GM12878 (cell line): ENCODE measurements at regions not wholly inside any gene's neighbourhood (a gene's known extent, or its start where the extent isn't known, plus 50 kb on each side); places are given as distances from the start of the nearest gene placed in this dataset.

Experiments
- ATAC-seq: fragments of 200-7000 bp; cut with Tn5 transposase; 3 replicates; pipeline ENCODE4 v1.9.1; 2020; ENCODE audit warnings: mild to moderate bottlenecking, moderate library complexity
- BruUV-seq: library from RNA; stranded (reverse); fragments of 400-500 nt; replicated peaks from 2 replicates; lab custom pipeline; 2021; lab: Mats Ljungman, UMichigan
- CTCF ChIA-PET: fragments of 300-600 bp; sonication (Branson Sonifier 250); formaldehyde crosslinking; extraction: SDS; loops from one replicate; lab custom pipeline; 2021; ENCODE audit warnings: inconsistent platforms; lab: Yijun Ruan, JAX
- POLR2A ChIA-PET: fragments of 350-600 bp; formaldehyde crosslinking; extraction: SDS; loops from one replicate; lab custom pipeline; 2021; ENCODE audit warnings: inconsistent platforms; lab: Charles Lee
- RAD21 ChIA-PET: fragments of 300-600 bp; sonication (Branson Sonifier 250); formaldehyde crosslinking; loops from one replicate; lab custom pipeline; 2023; ENCODE audit warnings: antibody characterized with exemption; ENCODE audit not compliant: unreplicated experiment; lab: Charles Lee
- SMC1A ChIA-PET: fragments of 300-600 bp; sonication (Branson Sonifier 250); formaldehyde crosslinking; loops from one replicate; lab custom pipeline; 2023; ENCODE audit not compliant: unreplicated experiment, uncharacterized antibody; lab: Charles Lee
- DNase-seq: peaks from one replicate; pipeline ENCODE4 v3.0.0-alpha.2; 2011; ENCODE audit warnings: low read depth, low spot score
- FAIRE-seq: peaks from 3 replicates; lab custom pipeline; 2011; peaks lifted over from hg19 to GRCh38; lab: Jason Lieb, UNC
- H2AFZ ChIP-seq: 2 replicates; pipeline ENCODE4 v1.6.0; 2011; ENCODE audit warnings: low read depth, low read length, control low read depth; ENCODE audit not compliant: control insufficient read depth
- H3K27ac ChIP-seq: 2 replicates; pipeline ENCODE4 v1.5.1; 2011; ENCODE audit warnings: control low read depth; ENCODE audit not compliant: control insufficient read depth, insufficient read depth
- H3K27me3 ChIP-seq, 2 experiments: replicated peaks in 1 of 2; 2 replicates each; pipeline versions ENCODE4 v1.6.0 to v1.6.1; 2011; ENCODE audit warnings: low read length in 1 of 2; ENCODE audit not compliant: control insufficient read depth in 2 of 2, insufficient read depth in 2 of 2
- H3K36me3 ChIP-seq, 2 experiments: 2 replicates each; pipeline ENCODE4 v1.5.1; 2011; ENCODE audit warnings: low read length in 1 of 2; ENCODE audit not compliant: control insufficient read depth in 2 of 2, insufficient read depth in 2 of 2
- H3K4me1 ChIP-seq: 2 replicates; pipeline ENCODE4 v1.6.1; 2011; ENCODE audit warnings: mild to moderate bottlenecking, low read length, moderate library complexity, mixed read lengths; ENCODE audit not compliant: control insufficient read depth, insufficient read depth
- H3K4me2 ChIP-seq: 2 replicates; pipeline ENCODE4 v1.6.0; 2011; ENCODE audit warnings: control low read depth; ENCODE audit not compliant: control insufficient read depth, insufficient read depth
- H3K4me3 ChIP-seq: fragments of 200-600 bp; sonication (generic); 2 replicates; pipeline ENCODE4 v1.5.1; 2016
- H3K79me2 ChIP-seq: 2 replicates; pipeline ENCODE4 v1.6.0; 2011; ENCODE audit warnings: low read length; ENCODE audit not compliant: control insufficient read depth, insufficient read depth
- H3K9ac ChIP-seq: 2 replicates; pipeline ENCODE4 v1.8.0; 2011; ENCODE audit warnings: low read length, control low read depth, mixed read lengths; ENCODE audit not compliant: control insufficient read depth, insufficient read depth
- H3K9me3 ChIP-seq: replicated peaks from 3 replicates; pipeline ENCODE4 v1.5.1; 2011; ENCODE audit warnings: mild to moderate bottlenecking, low read length; ENCODE audit not compliant: control insufficient read depth, insufficient read depth
- H4K20me1 ChIP-seq: 2 replicates; pipeline ENCODE4 v1.6.0; 2011; ENCODE audit not compliant: control insufficient read depth, insufficient read depth
- BCL11A ChIP-seq: IDR thresholded peaks from 2 replicates; pipeline ENCODE4 v1.6.1; 2011; ENCODE audit warnings: low read depth, low read length
- BMI1 ChIP-seq: fragments of 450-650 bp; IDR thresholded peaks from 2 replicates; pipeline ENCODE4 v1.6.1; 2016; ENCODE audit warnings: mild to moderate bottlenecking, moderate library complexity, borderline replicate concordance
- CBFB ChIP-seq: IDR thresholded peaks from 2 replicates; pipeline ENCODE4 v1.6.1; 2016; ENCODE audit warnings: antibody characterized with exemption, low read depth
- CHD2 ChIP-seq: IDR thresholded peaks from 2 replicates; pipeline ENCODE4 v1.6.1; 2011; ENCODE audit warnings: low read depth, low read length, improper control_type of control experiment, borderline replicate concordance
- GABPA ChIP-seq: IDR thresholded peaks from 2 replicates; pipeline ENCODE4 v1.6.1; 2014; ENCODE audit warnings: antibody characterized with exemption, low read depth, mild to moderate bottlenecking, inconsistent platforms
- IKZF2 ChIP-seq, 2 experiments: fragments of 450-650 bp; IDR thresholded peaks; 2 replicates each; pipeline ENCODE4 v1.6.1; 2017; ENCODE audit warnings: mild to moderate bottlenecking in 2 of 2, moderate library complexity in 2 of 2
- KDM1A ChIP-seq: fragments of 200-600 bp; sonication (generic); IDR thresholded peaks from 2 replicates; pipeline ENCODE4 v1.6.1; 2016; ENCODE audit warnings: borderline replicate concordance
- KLF5 ChIP-seq: fragments of 450-650 bp; IDR thresholded peaks from 2 replicates; pipeline ENCODE4 v1.6.1; 2014; ENCODE audit warnings: mild to moderate bottlenecking; ENCODE audit not compliant: partially characterized antibody
- NFXL1 ChIP-seq: fragments of 450-650 bp; IDR thresholded peaks from 2 replicates; pipeline ENCODE4 v1.6.1; 2017; ENCODE audit warnings: antibody characterized with exemption, mild to moderate bottlenecking, borderline replicate concordance
- NR2C1 ChIP-seq: fragments of 450-650 bp; IDR thresholded peaks from 2 replicates; pipeline ENCODE4 v1.6.1; 2017; ENCODE audit warnings: antibody characterized with exemption, mild to moderate bottlenecking, moderate library complexity
- NRF1 ChIP-seq: conservative IDR thresholded peaks from 2 replicates; pipeline ENCODE4 v1.6.1; 2011; ENCODE audit warnings: mild to moderate bottlenecking, low read depth, low read length, improper control_type of control experiment
- PKNOX1 ChIP-seq: fragments of 450-650 bp; IDR thresholded peaks from 2 replicates; pipeline ENCODE4 v1.6.1; 2016; ENCODE audit warnings: mild to moderate bottlenecking
- SIN3A ChIP-seq: IDR thresholded peaks from 2 replicates; pipeline ENCODE4 v1.6.1; 2012; ENCODE audit warnings: low read depth, low read length, improper control_type of control experiment
- SMC3 ChIP-seq: IDR thresholded peaks from 2 replicates; pipeline ENCODE4 v1.6.1; 2011; ENCODE audit warnings: low read length, improper control_type of control experiment, borderline replicate concordance
- TAF1 ChIP-seq: IDR thresholded peaks from 2 replicates; pipeline ENCODE4 v1.6.1; 2011; ENCODE audit warnings: mild to moderate bottlenecking, low read depth, low read length, borderline replicate concordance
- TCF12 ChIP-seq: IDR thresholded peaks from 2 replicates; pipeline ENCODE4 v1.6.1; 2011; ENCODE audit warnings: low read depth, mild to moderate bottlenecking, low read length
- YBX1 ChIP-seq: fragments of 450-650 bp; IDR thresholded peaks from 2 replicates; pipeline ENCODE4 v1.6.1; 2016; ENCODE audit warnings: antibody characterized with exemption
- ZNF24 ChIP-seq: fragments of 450-650 bp; IDR thresholded peaks from 2 replicates; pipeline ENCODE4 v1.6.1; 2017; ENCODE audit warnings: antibody characterized with exemption, mild to moderate bottlenecking
- WGBS: methylation state at CpG from one replicate; pipeline ENCODE4 v1.1.6; 2016; ENCODE audit warnings: low lambda C conversion rate; ENCODE audit not compliant: insufficient replicate concordance, insufficient coverage; ENCODE audit errors: missing lambda C conversion rate; 5-methylcytosine and 5-hydroxymethylcytosine counted together
- in situ Hi-C: fragments of 300-500 bp; cut with MboI; formaldehyde crosslinking; loops from 9 replicates; pipeline ENCODE4 v1.14.3; 2018; ENCODE audit warnings: mixed read lengths
- intact Hi-C: fragments of 100-400 bp; cut with micrococcal nuclease; formaldehyde crosslinking; loops from one replicate; pipeline ENCODE4 v1.14.2; 2022; ENCODE audit not compliant: unreplicated experiment

- Histone ChIP-seq H3K27me3 (no peaks in the 10 kb centered on the region), H3K79me2 (no peaks in the 10 kb centered on the region), H3K9me3 (no peaks in the 10 kb centered on the region), H3K4me3 (no peak overlapping the region)
- intact Hi-C loops = no loop called here
- DNase-seq = no peak
- no peak for FAIRE-seq
- in situ Hi-C loops = no loop called here
- BruUV-seq = no TSS peak
- POLR2A ChIA-PET = no interaction called here
- no peak for ATAC-seq
- TF ChIP-seq CBFB (no peak), SIN3A (no peak), GABPA (no peak), NR2C1 (no peak), YBX1 (no peak), NFXL1 (no peak), PKNOX1 (no peak), ZNF24 (no peak), KLF5 (no peak), TCF12 (no peak), BMI1 (no peak), SMC3 (no peak), KDM1A (no peak), NRF1 (no peak), CHD2 (no peak), BCL11A (no peak), TAF1 (no peak), IKZF2 (IDR thresholded peaks at IDR 0.05) (no peak)
- TF ChIP-seq, all 136 proteins: peak for 0
- Histone ChIP-seq H3K36me3 (no peaks in the 10 kb centered on the region), H3K4me1 (no peaks in the 10 kb centered on the region), H3K27ac (no peak overlapping the region), H4K20me1 (no peaks in the 10 kb centered on the region), H2AFZ (no peak overlapping the region), H3K4me2 (no peak overlapping the region), H3K9ac (no peak overlapping the region)
- CTCF ChIA-PET = interaction anchor here (1.0 kb wide), 1 partner anchor 12 kb away, joined by 3 read pairs; no protein-coding TSS in a partner anchor
- SMC1A ChIA-PET = no interaction called here
- WGBS = 7% methylated on average over 1 of the region's 1 CpG
- RAD21 ChIA-PET = no interaction called here
Observed at GRCh38 chr4:32684160-32684559, 1964.0 kb downstream of the PCDH7 start.
